Tibial nerve (tissue), 4 donors: ENCODE measurements at regions not wholly inside any gene's neighbourhood (a gene's known extent, or its start where the extent isn't known, plus 50 kb on each side); places are given as distances from the start of the nearest gene placed in this dataset.

ENCODE experiments used
- DNase-seq, 2 donors: peaks; one replicate each; pipeline ENCODE4 v3.0.0-alpha.2; 2019; ENCODE audit warnings: low spot score in 2 of 2
- H3K27ac ChIP-seq, 4 donors: fragments of 200-600 bp; sonication (generic) in 3 of 4; one replicate each; pipeline ENCODE4 v1.5.1; 2017 to 2019; ENCODE audit warnings: mild to moderate bottlenecking in 1 of 4
- H3K27me3 ChIP-seq, 2 donors: fragments of 200-600 bp; sonication (generic) in 1 of 2; one replicate each; pipeline versions ENCODE4 v1.5.1 to v1.6.0; 2017 to 2019
- H3K36me3 ChIP-seq, 3 donors: fragments of 200-600 bp; sonication (generic); one replicate each; pipeline ENCODE4 v1.5.1; 2018 to 2019
- H3K4me1 ChIP-seq, 4 donors: fragments of 200-600 bp; sonication (generic) in 3 of 4; one replicate each; pipeline ENCODE4 v1.5.1; 2017 to 2019
- H3K4me3 ChIP-seq, 4 donors: fragments of 200-600 bp; sonication (generic) in 3 of 4; one replicate each; pipeline ENCODE4 v1.5.1; 2017 to 2019; ENCODE audit warnings: mild to moderate bottlenecking in 1 of 4, moderate library complexity in 1 of 4
- H3K9me3 ChIP-seq, 4 donors: fragments of 200-600 bp; sonication (generic) in 3 of 4; one replicate each; pipeline ENCODE4 v1.5.1; 2017 to 2019
- EP300 ChIP-seq, 2 donors: sonication (generic); formaldehyde crosslinking; IDR thresholded peaks; one replicate each; pipeline ENCODE4 v1.6.1; 2017; ENCODE audit warnings: antibody characterized with exemption in 2 of 2, mild to moderate bottlenecking in 1 of 2
- POLR2A ChIP-seq, 2 donors: fragments of 450-650 bp; IDR thresholded peaks; one replicate each; pipeline ENCODE4 v1.6.1; 2017; ENCODE audit warnings: antibody characterized with exemption in 2 of 2, mild to moderate bottlenecking in 2 of 2, moderate library complexity in 2 of 2
- WGBS, 2 donors: methylation state at CpG; one replicate each; pipeline ENCODE4 v1.1.5; 2018; 5-methylcytosine and 5-hydroxymethylcytosine counted together
- TF ChIP-seq, protein P1 (sequence below), 5 experiments: fragments of 200-600 bp in 3 of 5; fragments of 450-650 bp in 2 of 5; sonication (generic) in 3 of 5; IDR thresholded peaks; one replicate each; pipeline ENCODE4 v1.5.1; 2016 to 2019; ENCODE audit warnings: antibody characterized with exemption in 5 of 5, mild to moderate bottlenecking in 3 of 5, moderate library complexity in 2 of 5

DNA sequence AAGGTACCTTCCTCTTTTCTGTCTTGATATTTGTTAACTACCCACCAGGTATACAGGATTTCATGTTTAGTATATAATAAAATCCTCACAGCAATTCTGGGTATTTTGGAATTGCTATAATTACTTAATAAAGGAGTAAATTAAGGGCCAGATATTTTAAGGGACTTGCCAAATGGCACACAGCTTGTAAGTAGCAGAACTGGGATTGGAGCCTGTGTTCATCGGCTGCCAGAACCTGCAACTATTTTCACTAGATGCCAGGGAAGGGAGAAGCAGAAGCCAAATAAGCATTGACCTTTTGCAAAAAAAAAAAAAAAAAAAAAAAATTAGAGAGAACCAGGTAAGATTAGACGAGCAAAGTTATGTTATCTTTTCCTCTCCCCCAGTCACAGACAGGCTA is 683.3 kb upstream of the CADM2 start:
- WGBS, 2 donors, result 77 to 84% methylated on average over 2 of the region's 2 CpGs
- Histone ChIP-seq H3K4me3 (no peak overlapping the region), H3K27me3 (no peaks in the 10 kb centered on the region), H3K27ac (no peak overlapping the region), H3K36me3 (no peaks in the 10 kb centered on the region), H3K4me1 (no peaks in the 10 kb centered on the region), H3K9me3 (no peaks in the 10 kb centered on the region)
- DNase-seq, result no peak
- TF ChIP-seq, protein P1, sequence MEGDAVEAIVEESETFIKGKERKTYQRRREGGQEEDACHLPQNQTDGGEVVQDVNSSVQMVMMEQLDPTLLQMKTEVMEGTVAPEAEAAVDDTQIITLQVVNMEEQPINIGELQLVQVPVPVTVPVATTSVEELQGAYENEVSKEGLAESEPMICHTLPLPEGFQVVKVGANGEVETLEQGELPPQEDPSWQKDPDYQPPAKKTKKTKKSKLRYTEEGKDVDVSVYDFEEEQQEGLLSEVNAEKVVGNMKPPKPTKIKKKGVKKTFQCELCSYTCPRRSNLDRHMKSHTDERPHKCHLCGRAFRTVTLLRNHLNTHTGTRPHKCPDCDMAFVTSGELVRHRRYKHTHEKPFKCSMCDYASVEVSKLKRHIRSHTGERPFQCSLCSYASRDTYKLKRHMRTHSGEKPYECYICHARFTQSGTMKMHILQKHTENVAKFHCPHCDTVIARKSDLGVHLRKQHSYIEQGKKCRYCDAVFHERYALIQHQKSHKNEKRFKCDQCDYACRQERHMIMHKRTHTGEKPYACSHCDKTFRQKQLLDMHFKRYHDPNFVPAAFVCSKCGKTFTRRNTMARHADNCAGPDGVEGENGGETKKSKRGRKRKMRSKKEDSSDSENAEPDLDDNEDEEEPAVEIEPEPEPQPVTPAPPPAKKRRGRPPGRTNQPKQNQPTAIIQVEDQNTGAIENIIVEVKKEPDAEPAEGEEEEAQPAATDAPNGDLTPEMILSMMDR (IDR thresholded peaks at IDR 0.05), result no peak
- TF ChIP-seq EP300 (IDR thresholded peaks at IDR 0.05) (no peak), POLR2A (IDR thresholded peaks at IDR 0.05) (no peak)

DNA sequence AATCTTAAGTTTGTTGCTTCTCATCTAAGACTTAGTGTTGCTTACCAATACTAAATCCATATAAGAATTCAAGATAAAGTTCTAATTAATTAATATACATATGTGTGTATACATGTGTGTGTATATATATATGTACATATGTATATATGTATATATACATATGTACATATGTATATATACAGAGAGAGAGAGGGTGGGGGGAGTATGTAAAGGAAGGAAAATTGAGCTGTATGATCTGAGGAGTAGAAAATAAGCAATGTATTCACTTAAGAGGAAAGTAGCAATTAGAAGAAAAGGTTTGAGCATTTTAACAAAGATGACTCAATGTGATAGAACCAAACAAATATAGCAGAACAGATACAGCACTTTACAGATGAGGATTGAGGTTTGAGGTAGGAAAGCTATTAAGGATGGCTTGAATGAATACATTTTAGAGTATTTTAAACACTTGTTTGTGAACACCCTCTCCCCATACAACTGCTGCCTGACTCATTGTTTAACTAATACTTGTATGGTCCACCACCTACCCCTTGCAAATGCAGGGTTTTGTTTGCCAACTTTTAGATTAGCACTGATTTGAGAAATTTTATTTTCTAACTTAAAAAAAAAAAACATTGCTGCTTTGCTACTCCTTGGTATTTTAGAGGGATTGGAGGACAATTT is 681.1 kb upstream of the CADM2 start:
- Histone ChIP-seq H3K4me3 (no peak overlapping the region), H3K27ac (no peak overlapping the region), H3K27me3 (no peaks in the 10 kb centered on the region), H3K36me3 (no peaks in the 10 kb centered on the region), H3K9me3 (no peaks in the 10 kb centered on the region), H3K4me1 (no peaks in the 10 kb centered on the region)
- DNase-seq, result no peak
- TF ChIP-seq, protein P1 (IDR thresholded peaks at IDR 0.05), result no peak
- no peak for TF ChIP-seq EP300 (IDR thresholded peaks at IDR 0.05)
- no peak for TF ChIP-seq POLR2A (IDR thresholded peaks at IDR 0.05)

DNA sequence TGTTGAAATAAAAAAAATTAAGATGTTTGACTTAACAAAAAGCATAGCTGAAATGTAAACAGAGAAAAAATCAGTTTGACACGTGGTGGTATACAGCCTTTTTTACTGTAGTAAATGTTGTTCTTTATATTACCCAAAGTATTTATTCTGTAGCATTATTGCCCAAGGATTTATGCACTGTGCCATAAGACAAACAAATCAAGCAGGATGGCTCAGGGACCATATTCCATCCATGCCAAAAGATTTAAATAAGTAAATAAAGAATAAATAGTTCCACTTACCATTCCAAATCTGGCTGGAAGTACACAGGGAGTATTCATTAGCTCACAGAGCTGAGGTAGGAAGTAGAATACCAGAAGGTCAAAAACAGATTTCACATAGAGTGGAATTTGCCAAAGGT is 666.7 kb upstream of the CADM2 start:
- Histone ChIP-seq H3K36me3 (no peaks in the 10 kb centered on the region), H3K4me1 (no peaks in the 10 kb centered on the region), H3K27me3 (no peaks in the 10 kb centered on the region), H3K27ac (no peak overlapping the region), H3K4me3 (no peak overlapping the region), H3K9me3 (no peaks in the 10 kb centered on the region)
- TF ChIP-seq POLR2A (IDR thresholded peaks at IDR 0.05) (no peak), EP300 (IDR thresholded peaks at IDR 0.05) (no peak)
- TF ChIP-seq, protein P1 (IDR thresholded peaks at IDR 0.05), result no peak
- 34 to 36% methylated on average over 1 of the region's 1 CpG for WGBS, 2 donors
- DNase-seq, result no peak

DNA sequence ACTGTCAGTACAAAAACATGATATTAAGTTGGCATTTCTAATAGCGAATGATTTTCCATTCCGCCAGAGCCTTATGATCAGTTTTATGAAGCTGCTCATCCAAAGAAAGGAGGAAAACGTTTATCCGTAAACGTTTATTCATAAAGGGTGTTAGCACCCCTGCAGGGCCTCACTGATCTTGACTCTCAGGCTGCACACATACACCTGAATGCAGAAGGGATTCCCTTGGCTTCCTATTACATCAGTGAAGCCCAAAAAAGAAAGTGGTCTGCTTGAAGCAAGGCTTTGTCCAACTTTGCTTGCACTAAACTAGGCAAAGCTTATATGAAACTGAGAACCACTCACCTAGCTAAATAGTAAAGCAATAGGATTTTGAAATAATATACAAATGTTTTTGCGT is 659.5 kb upstream of the CADM2 start:
- Histone ChIP-seq H3K27me3 (no peaks in the 10 kb centered on the region), H3K36me3 (no peaks in the 10 kb centered on the region), H3K4me1 (no peaks in the 10 kb centered on the region), H3K4me3 (no peak overlapping the region), H3K27ac (no peak overlapping the region), H3K9me3 (no peaks in the 10 kb centered on the region)
- no peak for DNase-seq
- 63 to 70% methylated on average over 6 of the region's 6 CpGs for WGBS, 2 donors
- TF ChIP-seq EP300 (IDR thresholded peaks at IDR 0.05) (no peak), POLR2A (IDR thresholded peaks at IDR 0.05) (no peak)
- TF ChIP-seq, protein P1 (IDR thresholded peaks at IDR 0.05), result no peak

DNA sequence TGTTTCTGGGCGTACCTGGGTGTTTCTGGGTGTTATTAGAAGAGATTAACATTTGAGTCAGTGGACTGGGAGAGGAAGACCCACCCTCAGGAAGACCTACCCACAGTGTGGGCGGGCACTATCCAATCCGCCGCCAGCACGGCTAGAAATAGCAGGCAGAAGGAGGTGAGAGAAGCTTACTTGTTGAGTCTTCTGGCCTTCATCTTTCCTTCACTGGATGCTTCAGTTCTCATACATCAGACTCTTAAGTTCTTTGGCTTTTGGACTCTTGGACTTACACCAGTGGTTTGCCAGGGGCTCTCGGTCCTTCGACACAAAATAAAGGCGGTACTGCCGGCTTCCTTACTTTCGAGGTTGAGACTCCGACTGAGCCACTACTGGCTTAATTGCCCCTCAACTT is 654.6 kb upstream of the CADM2 start:
- Histone ChIP-seq H3K9me3 (no peaks in the 10 kb centered on the region), H3K4me3 (no peak overlapping the region), H3K4me1 (no peaks in the 10 kb centered on the region), H3K36me3 (no peaks in the 10 kb centered on the region), H3K27me3 (no peaks in the 10 kb centered on the region), H3K27ac (no peak overlapping the region)
- no peak for DNase-seq
- 93 to 94% methylated on average over 11 of the region's 11 CpGs for WGBS, 2 donors
- TF ChIP-seq, protein P1 (IDR thresholded peaks at IDR 0.05), result no peak
- TF ChIP-seq POLR2A (IDR thresholded peaks at IDR 0.05) (no peak), EP300 (IDR thresholded peaks at IDR 0.05) (no peak)
